Breast epithelium (tissue), 4 donors: ENCODE measurements at regions not wholly inside any gene's neighbourhood (a gene's known extent, or its start where the extent isn't known, plus 50 kb on each side); places are given as distances from the start of the nearest gene placed in this dataset.

Source experiments
- DNase-seq, 2 donors: peaks; one replicate each; pipeline ENCODE4 v3.0.0-alpha.2; 2019; ENCODE audit warnings: low spot score in 2 of 2
- H3K27ac ChIP-seq, 2 donors: fragments of 200-600 bp; sonication (generic) in 1 of 2; one replicate each; pipeline ENCODE4 v1.5.1; 2016 to 2019; ENCODE audit warnings: mild to moderate bottlenecking in 1 of 2
- H3K27me3 ChIP-seq, 2 donors: fragments of 200-600 bp; sonication (generic) in 1 of 2; one replicate each; pipeline versions ENCODE4 v1.5.1 to v1.6.0; 2017 to 2019; ENCODE audit warnings: control low read depth in 1 of 2, mild to moderate bottlenecking in 1 of 2
- H3K36me3 ChIP-seq: fragments of 200-600 bp; one replicate; pipeline ENCODE4 v1.5.1; 2019
- H3K4me1 ChIP-seq, 2 donors: fragments of 200-600 bp; sonication (generic); one replicate each; pipeline ENCODE4 v1.5.1; 2016 to 2019; ENCODE audit warnings: control low read depth in 1 of 2
- H3K4me3 ChIP-seq, 3 donors: fragments of 200-600 bp; sonication (generic); 1 replicate in 2 of 3; 2 replicates in 1 of 3; pipeline ENCODE4 v1.5.1; 2016 to 2019; ENCODE audit warnings: mild to moderate bottlenecking in 3 of 3, moderate library complexity in 2 of 3
- H3K9me3 ChIP-seq, 2 donors: fragments of 200-600 bp; sonication (generic) in 1 of 2; one replicate each; pipeline ENCODE4 v1.5.1; 2016 to 2019; ENCODE audit warnings: control low read depth in 1 of 2
- POLR2A ChIP-seq: fragments of 450-650 bp; IDR thresholded peaks from one replicate; pipeline ENCODE4 v1.6.1; 2016; ENCODE audit warnings: antibody characterized with exemption, mild to moderate bottlenecking, moderate library complexity
- POLR2AphosphoS5 ChIP-seq, 3 donors: sonication (generic); formaldehyde crosslinking; IDR thresholded peaks; one replicate each; pipeline ENCODE4 v1.6.1; 2017; ENCODE audit warnings: antibody characterized with exemption in 3 of 3
- intact Hi-C: fragments of 100-400 bp; cut with DNase I; formaldehyde crosslinking; loops from one replicate; pipeline ENCODE4 v1.15.1; 2023; ENCODE audit warnings: low total_unique reads
- TF ChIP-seq, protein P1 (sequence below), 3 donors: fragments of 450-650 bp; IDR thresholded peaks; one replicate each; pipeline ENCODE4 v1.5.1; 2016 to 2017; ENCODE audit warnings: antibody characterized with exemption in 3 of 3, mild to moderate bottlenecking in 3 of 3, moderate library complexity in 3 of 3

DNA sequence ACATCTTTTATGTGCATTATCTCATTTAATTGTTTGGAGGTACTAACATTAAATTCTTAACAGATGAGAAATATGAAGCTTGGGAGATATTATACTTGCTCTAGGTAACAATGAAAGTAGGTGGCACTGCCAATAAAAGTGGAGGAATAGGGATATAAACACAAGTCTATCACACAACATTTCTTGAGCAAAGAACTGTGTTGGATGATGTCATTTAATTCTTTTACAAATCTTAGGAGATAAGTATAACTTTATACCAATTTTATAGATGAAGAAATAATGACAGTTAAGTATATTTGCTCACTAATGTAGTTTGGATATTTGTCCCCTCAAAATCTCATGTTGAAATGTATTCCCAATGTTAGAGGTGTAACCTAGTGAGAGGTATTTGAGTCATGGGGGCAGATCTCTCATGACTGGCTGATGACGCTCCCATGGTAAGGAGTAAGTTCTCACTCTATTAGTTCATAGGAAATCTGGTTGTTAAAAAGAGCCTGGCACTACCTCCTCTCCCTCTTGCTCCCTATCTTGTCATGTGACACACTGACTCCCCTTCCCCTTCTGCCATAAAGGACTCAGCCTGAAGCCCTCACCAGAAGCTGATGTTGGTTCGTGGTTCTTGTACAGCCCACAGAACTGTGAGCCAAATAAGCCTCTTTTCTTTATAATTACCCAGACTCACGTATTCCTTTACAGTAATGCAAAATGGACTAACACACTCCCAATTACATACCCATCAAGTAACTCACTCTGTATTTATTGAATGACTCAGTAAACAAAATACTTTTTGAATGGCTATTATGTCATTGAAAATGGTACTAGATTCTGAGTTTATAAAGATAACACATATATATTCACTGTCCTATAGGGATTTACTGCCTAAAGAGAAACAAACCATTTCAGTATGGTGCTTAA is 146.8 kb upstream of the KITLG start:
- Histone ChIP-seq H3K27ac (no peak overlapping the region), H3K4me3 (no peak overlapping the region), H3K4me1 (no peaks in the 10 kb centered on the region), H3K9me3 (no peaks in the 10 kb centered on the region), H3K36me3 (no peaks in the 10 kb centered on the region), H3K27me3 (no peaks in the 10 kb centered on the region)
- DNase-seq = no peak
- intact Hi-C loops = no loop called here
- TF ChIP-seq POLR2A (no peak), POLR2AphosphoS5 (IDR thresholded peaks at IDR 0.05) (no peak)
- TF ChIP-seq, protein P1, sequence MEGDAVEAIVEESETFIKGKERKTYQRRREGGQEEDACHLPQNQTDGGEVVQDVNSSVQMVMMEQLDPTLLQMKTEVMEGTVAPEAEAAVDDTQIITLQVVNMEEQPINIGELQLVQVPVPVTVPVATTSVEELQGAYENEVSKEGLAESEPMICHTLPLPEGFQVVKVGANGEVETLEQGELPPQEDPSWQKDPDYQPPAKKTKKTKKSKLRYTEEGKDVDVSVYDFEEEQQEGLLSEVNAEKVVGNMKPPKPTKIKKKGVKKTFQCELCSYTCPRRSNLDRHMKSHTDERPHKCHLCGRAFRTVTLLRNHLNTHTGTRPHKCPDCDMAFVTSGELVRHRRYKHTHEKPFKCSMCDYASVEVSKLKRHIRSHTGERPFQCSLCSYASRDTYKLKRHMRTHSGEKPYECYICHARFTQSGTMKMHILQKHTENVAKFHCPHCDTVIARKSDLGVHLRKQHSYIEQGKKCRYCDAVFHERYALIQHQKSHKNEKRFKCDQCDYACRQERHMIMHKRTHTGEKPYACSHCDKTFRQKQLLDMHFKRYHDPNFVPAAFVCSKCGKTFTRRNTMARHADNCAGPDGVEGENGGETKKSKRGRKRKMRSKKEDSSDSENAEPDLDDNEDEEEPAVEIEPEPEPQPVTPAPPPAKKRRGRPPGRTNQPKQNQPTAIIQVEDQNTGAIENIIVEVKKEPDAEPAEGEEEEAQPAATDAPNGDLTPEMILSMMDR (IDR thresholded peaks at IDR 0.05) = no peak

DNA sequence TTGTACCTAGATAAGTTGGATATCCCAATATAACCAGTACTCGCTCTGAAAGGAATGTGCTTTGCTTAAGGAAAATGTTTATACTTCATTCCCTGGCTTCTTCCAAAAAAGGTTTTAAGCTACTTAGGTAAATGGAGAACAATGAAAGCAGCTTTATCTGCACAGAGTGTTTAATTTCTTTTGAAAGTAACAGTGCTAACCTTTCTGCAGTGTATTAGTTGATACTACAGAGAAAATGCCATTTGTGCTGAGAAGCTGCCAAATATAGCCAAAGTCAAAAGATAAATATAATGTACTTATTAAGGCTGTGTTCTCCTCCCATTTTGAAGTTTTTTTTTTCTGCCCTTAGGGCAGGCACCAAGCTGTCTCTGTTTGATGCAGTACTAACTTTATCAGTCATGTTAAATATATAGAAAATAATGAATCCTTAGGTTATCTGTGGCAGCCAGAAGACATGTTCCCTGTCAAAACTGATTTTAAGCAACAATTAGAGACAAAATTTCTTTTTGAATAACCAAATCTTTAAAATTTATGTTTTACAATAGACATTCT is 145.4 kb upstream of the KITLG start:
- no peak for TF ChIP-seq POLR2A
- TF ChIP-seq POLR2AphosphoS5 (IDR thresholded peaks at IDR 0.05) = no peak
- TF ChIP-seq, protein P1 (IDR thresholded peaks at IDR 0.05) = no peak
- no peaks in the 10 kb centered on the region for H3K27me3 ChIP-seq
- H3K9me3 ChIP-seq = no peaks in the 10 kb centered on the region
- H3K27ac ChIP-seq = no peak overlapping the region
- H3K4me1 ChIP-seq = no peaks in the 10 kb centered on the region
- no peaks in the 10 kb centered on the region for H3K36me3 ChIP-seq
- H3K4me3 ChIP-seq = no peak overlapping the region
- DNase-seq = no peak
- intact Hi-C loops = no loop called here

DNA sequence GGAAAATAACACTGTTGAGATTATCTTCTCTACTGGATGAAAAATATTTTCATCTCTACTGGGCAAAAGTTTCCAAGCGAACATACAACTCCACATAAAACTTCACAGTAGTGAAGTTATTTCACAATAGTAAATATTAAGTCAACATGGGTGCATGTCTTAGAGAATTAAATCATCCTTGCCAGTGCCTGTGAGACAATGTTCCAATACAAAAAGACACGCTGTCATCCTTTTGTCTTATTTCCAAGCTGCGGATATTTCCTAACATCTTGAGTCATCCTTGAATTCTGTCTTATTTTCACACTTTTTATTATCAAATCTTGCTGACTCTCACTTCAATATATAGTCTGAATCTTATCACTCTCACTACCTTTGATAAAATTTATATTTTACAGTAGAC is 142.9 kb upstream of the KITLG start:
- intact Hi-C loops = no loop called here
- H3K9me3 ChIP-seq = no peaks in the 10 kb centered on the region
- no peak for DNase-seq

DNA sequence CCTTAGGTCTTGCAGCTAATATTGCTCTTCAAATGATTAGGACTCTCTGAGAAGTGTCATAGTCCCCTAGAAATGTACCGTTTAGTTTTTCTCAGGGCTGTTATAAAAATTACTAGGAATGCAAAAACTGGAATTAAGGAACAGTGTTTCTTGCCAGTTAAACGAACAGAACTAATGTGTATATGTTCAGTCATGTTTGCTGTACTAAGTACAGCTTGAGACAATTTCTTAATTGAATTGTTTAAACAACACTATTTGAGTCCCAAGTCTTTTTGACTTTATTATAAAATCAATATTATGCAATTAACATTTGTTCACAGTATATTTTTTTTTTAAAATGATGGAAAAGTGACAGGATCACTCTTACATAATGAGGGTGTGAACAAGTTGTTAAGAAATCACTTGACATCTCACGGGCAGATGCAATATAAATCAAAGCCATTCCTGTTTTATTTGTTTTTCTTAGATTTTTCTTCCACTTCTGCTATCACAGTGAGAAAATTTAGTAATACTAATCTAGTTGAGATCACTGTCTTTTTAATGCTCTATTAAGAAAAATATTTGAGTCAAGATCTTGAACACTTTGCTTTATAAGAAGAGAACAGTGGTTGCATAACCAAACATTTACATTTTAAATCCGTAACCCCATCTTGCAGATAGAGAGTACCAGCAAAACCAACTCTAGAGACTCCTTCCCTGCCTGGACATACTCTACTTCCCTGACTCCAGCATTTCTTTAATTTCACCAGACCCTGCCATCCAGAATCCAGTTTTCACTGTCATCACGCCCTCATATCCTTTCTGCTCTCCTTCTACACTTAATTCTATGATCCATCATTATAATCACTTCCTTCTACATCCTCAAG is 140.7 kb upstream of the KITLG start:
- Histone ChIP-seq H3K9me3 (no peaks in the 10 kb centered on the region), H3K4me1 (no peaks in the 10 kb centered on the region), H3K27me3 (no peaks in the 10 kb centered on the region), H3K4me3 (no peak overlapping the region), H3K27ac (no peak overlapping the region), H3K36me3 (no peaks in the 10 kb centered on the region)
- DNase-seq = no peak
- TF ChIP-seq POLR2A = no peak
- intact Hi-C loops = no loop called here

More for the DNA sequence above, 142.9 kb upstream of the KITLG start:
- Histone ChIP-seq H3K4me3 (no peak overlapping the region), H3K4me1 (no peaks in the 10 kb centered on the region), H3K36me3 (no peaks in the 10 kb centered on the region), H3K27me3 (no peaks in the 10 kb centered on the region), H3K27ac (no peak overlapping the region)
- TF ChIP-seq POLR2AphosphoS5 (IDR thresholded peaks at IDR 0.05) (no peak), POLR2A (no peak)
- TF ChIP-seq, protein P1 (IDR thresholded peaks at IDR 0.05) = no peak

DNA sequence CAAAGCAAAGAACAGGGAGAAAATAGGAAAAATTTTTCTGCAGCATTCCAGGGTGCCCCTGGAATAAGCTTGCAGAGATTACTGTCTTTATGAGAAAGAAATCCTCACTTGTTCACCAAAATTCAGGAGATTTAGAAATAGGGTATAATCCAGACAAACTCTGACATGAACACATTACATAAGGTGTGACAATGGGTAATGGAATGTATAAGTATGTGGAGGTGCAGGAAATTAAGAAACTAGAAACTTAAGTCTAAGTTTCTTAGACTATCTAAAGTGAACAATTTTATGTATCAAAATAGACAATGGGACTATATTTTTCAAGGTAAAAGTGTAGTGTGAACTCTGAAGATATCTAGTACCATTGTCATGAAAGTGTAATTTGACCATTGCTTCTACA is 140.0 kb upstream of the KITLG start:
- no peaks in the 10 kb centered on the region for H3K4me1 ChIP-seq
- no peaks in the 10 kb centered on the region for H3K9me3 ChIP-seq
- no peak for DNase-seq
- no peaks in the 10 kb centered on the region for H3K36me3 ChIP-seq
- no peak overlapping the region for H3K4me3 ChIP-seq
- no peaks in the 10 kb centered on the region for H3K27me3 ChIP-seq
- H3K27ac ChIP-seq = no peak overlapping the region
- TF ChIP-seq POLR2A = no peak
- TF ChIP-seq, protein P1 (IDR thresholded peaks at IDR 0.05) = no peak
- no peak for TF ChIP-seq POLR2AphosphoS5 (IDR thresholded peaks at IDR 0.05)
- intact Hi-C loops = no loop called here
